ENCODE measurements at regions not wholly inside any gene's neighbourhood (a gene's known extent, or its start where the extent isn't known, plus 50 kb on each side); places are given as distances from the start of the nearest gene placed in this dataset.

GRCh38 chr11:90783111-90783510 lies 560.3 kb upstream of the CHORDC1 start:
- no peaks in the 10 kb centered on the region for H3K4me1 Mint-ChIP-seq (ENCODE audit: low read depth)

GRCh38 chr11:90779098-90779497 lies 556.2 kb upstream of the CHORDC1 start:
- Mint-ChIP-seq H3K4me3 (no peak overlapping the region), H3K27me3 (ENCODE audit: low read depth) (no peaks in the 10 kb centered on the region), H3K36me3 (ENCODE audit: low read depth) (no peaks in the 10 kb centered on the region), H3K9me3 (peaks cover 13% of the 10 kb centered on the region), H3K27ac (no peak overlapping the region), H3K4me1 (ENCODE audit: low read depth) (no peaks in the 10 kb centered on the region)

More at GRCh38 chr11:90783111-90783510, 560.3 kb upstream of the CHORDC1 start:
- H3K36me3 Mint-ChIP-seq (ENCODE audit: low read depth): no peaks in the 10 kb centered on the region
- no peaks in the 10 kb centered on the region for H3K27me3 Mint-ChIP-seq (ENCODE audit: low read depth)
- no peak overlapping the region for H3K27ac Mint-ChIP-seq
- H3K9me3 Mint-ChIP-seq: peaks cover 10% of the 10 kb centered on the region
- no peak overlapping the region for H3K4me3 Mint-ChIP-seq

- Mint-ChIP-seq H3K27ac (no peak overlapping the region), H3K9me3 (peaks cover 9% of the 10 kb centered on the region), H3K4me1 (ENCODE audit: low read depth) (no peaks in the 10 kb centered on the region), H3K36me3 (ENCODE audit: low read depth) (no peaks in the 10 kb centered on the region), H3K4me3 (no peak overlapping the region), H3K27me3 (ENCODE audit: low read depth) (no peaks in the 10 kb centered on the region)
Measured at GRCh38 chr11:90775567-90776165, 552.8 kb upstream of the CHORDC1 start.

- Mint-ChIP-seq H3K4me1 (ENCODE audit: low read depth) (no peaks in the 10 kb centered on the region), H3K9me3 (peaks cover 9% of the 10 kb centered on the region), H3K27me3 (ENCODE audit: low read depth) (no peaks in the 10 kb centered on the region), H3K4me3 (no peak overlapping the region), H3K27ac (no peak overlapping the region), H3K36me3 (ENCODE audit: low read depth) (no peaks in the 10 kb centered on the region)
Measured at GRCh38 chr11:90774727-90775566, 552.1 kb upstream of the CHORDC1 start.

- Mint-ChIP-seq H3K36me3 (ENCODE audit: low read depth) (no peaks in the 10 kb centered on the region), H3K27me3 (ENCODE audit: low read depth) (no peaks in the 10 kb centered on the region), H3K4me1 (ENCODE audit: low read depth) (no peaks in the 10 kb centered on the region), H3K4me3 (no peak overlapping the region), H3K27ac (no peak overlapping the region), H3K9me3 (peaks cover 5% of the 10 kb centered on the region)
Measured at GRCh38 chr11:90770007-90770406, 547.2 kb upstream of the CHORDC1 start.

- Mint-ChIP-seq H3K27ac (no peak overlapping the region), H3K9me3 (peaks cover 5% of the 10 kb centered on the region), H3K27me3 (ENCODE audit: low read depth) (no peaks in the 10 kb centered on the region), H3K36me3 (ENCODE audit: low read depth) (no peaks in the 10 kb centered on the region), H3K4me3 (no peak overlapping the region), H3K4me1 (ENCODE audit: low read depth) (no peaks in the 10 kb centered on the region)
Measured at GRCh38 chr11:90766121-90766520, 543.3 kb upstream of the CHORDC1 start.

GRCh38 chr11:90764691-90765090 lies 541.8 kb upstream of the CHORDC1 start:
- no peak overlapping the region for H3K27ac Mint-ChIP-seq
- no peaks in the 10 kb centered on the region for H3K4me1 Mint-ChIP-seq (ENCODE audit: low read depth)
- H3K27me3 Mint-ChIP-seq (ENCODE audit: low read depth): no peaks in the 10 kb centered on the region
- H3K4me3 Mint-ChIP-seq: no peak overlapping the region
- H3K9me3 Mint-ChIP-seq: peaks cover 5% of the 10 kb centered on the region
- no peaks in the 10 kb centered on the region for H3K36me3 Mint-ChIP-seq (ENCODE audit: low read depth)

GRCh38 chr11:90757849-90758494 lies 535.1 kb upstream of the CHORDC1 start:
- Mint-ChIP-seq H3K4me3 (no peak overlapping the region), H3K9me3 (no peaks in the 10 kb centered on the region), H3K27ac (no peak overlapping the region), H3K36me3 (ENCODE audit: low read depth) (no peaks in the 10 kb centered on the region), H3K27me3 (ENCODE audit: low read depth) (no peaks in the 10 kb centered on the region), H3K4me1 (ENCODE audit: low read depth) (no peaks in the 10 kb centered on the region)

- H3K27ac Mint-ChIP-seq: no peak overlapping the region
Measured at GRCh38 chr11:90756617-90757016, 533.8 kb upstream of the CHORDC1 start.

GRCh38 chr11:90753546-90753945 lies 530.7 kb upstream of the CHORDC1 start:
- H3K4me1 Mint-ChIP-seq (ENCODE audit: low read depth): no peaks in the 10 kb centered on the region
- no peak overlapping the region for H3K4me3 Mint-ChIP-seq
- peaks cover 5% of the 10 kb centered on the region for H3K9me3 Mint-ChIP-seq
- H3K27ac Mint-ChIP-seq: no peak overlapping the region
- H3K27me3 Mint-ChIP-seq (ENCODE audit: low read depth): no peaks in the 10 kb centered on the region
- no peaks in the 10 kb centered on the region for H3K36me3 Mint-ChIP-seq (ENCODE audit: low read depth)

More at GRCh38 chr11:90756617-90757016, 533.8 kb upstream of the CHORDC1 start:
- Mint-ChIP-seq H3K27me3 (ENCODE audit: low read depth) (no peaks in the 10 kb centered on the region), H3K36me3 (ENCODE audit: low read depth) (no peaks in the 10 kb centered on the region), H3K9me3 (peaks cover 5% of the 10 kb centered on the region), H3K4me1 (ENCODE audit: low read depth) (no peaks in the 10 kb centered on the region), H3K4me3 (no peak overlapping the region)

- Mint-ChIP-seq H3K36me3 (ENCODE audit: low read depth) (no peaks in the 10 kb centered on the region), H3K4me1 (ENCODE audit: low read depth) (no peaks in the 10 kb centered on the region), H3K27me3 (ENCODE audit: low read depth) (no peaks in the 10 kb centered on the region), H3K27ac (no peak overlapping the region), H3K4me3 (no peak overlapping the region), H3K9me3 (peaks cover 5% of the 10 kb centered on the region)
Measured at GRCh38 chr11:90747057-90747456, 524.2 kb upstream of the CHORDC1 start.

- Mint-ChIP-seq H3K36me3 (ENCODE audit: low read depth) (no peaks in the 10 kb centered on the region), H3K9me3 (peaks cover 4% of the 10 kb centered on the region), H3K4me3 (no peak overlapping the region)
Measured at GRCh38 chr11:90744169-90744568, 521.3 kb upstream of the CHORDC1 start.

GRCh38 chr11:90738799-90739198 lies 516.0 kb upstream of the CHORDC1 start:
- Mint-ChIP-seq H3K9me3 (no peaks in the 10 kb centered on the region), H3K27ac (no peak overlapping the region), H3K36me3 (ENCODE audit: low read depth) (no peaks in the 10 kb centered on the region), H3K4me1 (ENCODE audit: low read depth) (no peaks in the 10 kb centered on the region), H3K4me3 (no peak overlapping the region), H3K27me3 (ENCODE audit: low read depth) (no peaks in the 10 kb centered on the region)

More at GRCh38 chr11:90744169-90744568, 521.3 kb upstream of the CHORDC1 start:
- Mint-ChIP-seq H3K4me1 (ENCODE audit: low read depth) (no peaks in the 10 kb centered on the region), H3K27me3 (ENCODE audit: low read depth) (no peaks in the 10 kb centered on the region), H3K27ac (no peak overlapping the region)

GRCh38 chr11:90737444-90738050 lies 514.7 kb upstream of the CHORDC1 start:
- no peak overlapping the region for H3K27ac Mint-ChIP-seq
- no peak overlapping the region for H3K4me3 Mint-ChIP-seq
- H3K27me3 Mint-ChIP-seq (ENCODE audit: low read depth): no peaks in the 10 kb centered on the region
- H3K36me3 Mint-ChIP-seq (ENCODE audit: low read depth): no peaks in the 10 kb centered on the region
- no peaks in the 10 kb centered on the region for H3K9me3 Mint-ChIP-seq
- H3K4me1 Mint-ChIP-seq (ENCODE audit: low read depth): no peaks in the 10 kb centered on the region

Measured in T-helper 1 cell treated with Interleukin-12 subunit alpha and Interleukin-12 subunit beta and Interleukin-4 antibody, amounts not matched to agents 30 μg/mL and 1 μg/mL, for 36 hours (primary cell).